Activated CD8-positive, alpha-beta memory T cell treated with anti-CD3 and anti-CD28 coated beads, Interleukin-2, amount 10 ng/mL, durations not matched to agents 7 days and 5 days (primary cell): ENCODE measurements at regions not wholly inside any gene's neighbourhood (a gene's known extent, or its start where the extent isn't known, plus 50 kb on each side); places are given as distances from the start of the nearest gene placed in this dataset.

Experiments
- ATAC-seq: fragments of 150-1000 bp; cut with Tn5 transposase; one replicate; pipeline ENCODE4 v1.10.0; 2021; ENCODE audit warnings: moderate library complexity
- CTCF ChIA-PET: fragments of 350-600 bp; sonication (Branson Sonifier 250); formaldehyde crosslinking; loops from one replicate; lab custom pipeline; 2021; ENCODE audit warnings: antibody characterized with exemption; lab: Charles Lee
- DNase-seq: peaks from one replicate; pipeline ENCODE4 v3.0.0-alpha.2; 2020
- H3K27ac Mint-ChIP-seq: one replicate; pipeline ENCODE4 v1.8.0; 2021; ENCODE audit warnings: mild to moderate bottlenecking, mixed read lengths
- H3K27me3 Mint-ChIP-seq: one replicate; pipeline ENCODE4 v1.8.0; 2021; ENCODE audit warnings: mixed read lengths
- H3K36me3 Mint-ChIP-seq: one replicate; pipeline ENCODE4 v1.8.0; 2021; ENCODE audit warnings: mild to moderate bottlenecking, mixed read lengths
- H3K4me1 Mint-ChIP-seq: one replicate; pipeline ENCODE4 v1.8.0; 2021; ENCODE audit warnings: mixed read lengths
- H3K4me3 Mint-ChIP-seq: one replicate; pipeline ENCODE4 v1.8.0; 2021; ENCODE audit warnings: mild to moderate bottlenecking, moderate library complexity, mixed read lengths
- H3K9me3 Mint-ChIP-seq: one replicate; pipeline ENCODE4 v1.8.0; 2022; ENCODE audit warnings: low read depth, mixed read lengths

DNA sequence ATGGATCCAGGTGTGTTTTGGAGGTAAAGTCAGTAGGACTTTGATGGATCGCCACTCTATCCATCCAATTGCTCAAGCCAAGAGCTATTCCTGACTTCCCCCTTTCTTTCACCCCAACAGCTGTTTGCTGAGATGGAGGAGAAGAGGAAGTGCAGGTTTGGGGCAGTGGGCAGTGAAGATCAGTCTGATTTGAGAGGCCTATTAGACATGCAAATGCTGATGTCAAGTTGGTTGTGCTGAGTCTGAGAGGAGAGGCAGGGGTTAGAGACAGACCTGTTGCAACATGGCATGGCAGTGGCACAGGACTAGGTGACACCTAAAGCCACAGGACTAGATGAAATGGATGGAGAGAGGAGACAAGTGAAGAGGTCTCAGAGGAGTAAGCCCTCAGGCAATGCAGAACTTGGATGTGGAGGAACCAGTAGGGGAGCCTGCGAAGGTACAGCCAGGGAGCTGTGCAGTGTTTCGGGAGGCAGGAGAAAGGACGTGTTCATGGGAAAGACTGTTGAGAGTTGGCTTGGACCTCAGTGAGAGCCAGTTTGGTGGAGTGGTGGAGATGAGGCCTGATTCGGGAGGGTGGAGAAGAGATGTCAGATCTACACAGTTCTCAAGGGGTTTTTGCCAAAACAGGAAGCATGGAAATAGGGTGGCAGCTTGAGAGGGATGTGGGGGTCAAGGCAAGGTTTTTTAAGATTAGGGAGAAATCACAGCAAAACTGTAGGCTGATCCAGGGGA is 175.0 kb downstream of the MACROH2A1 start:
- H3K9me3 Mint-ChIP-seq, result no peaks in the 10 kb centered on the region
- DNase-seq (no peak), ATAC-seq (no peak)
- no peaks in the 10 kb centered on the region for H3K36me3 Mint-ChIP-seq
- CTCF ChIA-PET, result no interaction called here
- H3K27ac Mint-ChIP-seq, result no peak overlapping the region
- no peaks in the 10 kb centered on the region for H3K4me1 Mint-ChIP-seq
- H3K4me3 Mint-ChIP-seq, result no peak overlapping the region
- peaks cover 33% of the 10 kb centered on the region for H3K27me3 Mint-ChIP-seq

DNA sequence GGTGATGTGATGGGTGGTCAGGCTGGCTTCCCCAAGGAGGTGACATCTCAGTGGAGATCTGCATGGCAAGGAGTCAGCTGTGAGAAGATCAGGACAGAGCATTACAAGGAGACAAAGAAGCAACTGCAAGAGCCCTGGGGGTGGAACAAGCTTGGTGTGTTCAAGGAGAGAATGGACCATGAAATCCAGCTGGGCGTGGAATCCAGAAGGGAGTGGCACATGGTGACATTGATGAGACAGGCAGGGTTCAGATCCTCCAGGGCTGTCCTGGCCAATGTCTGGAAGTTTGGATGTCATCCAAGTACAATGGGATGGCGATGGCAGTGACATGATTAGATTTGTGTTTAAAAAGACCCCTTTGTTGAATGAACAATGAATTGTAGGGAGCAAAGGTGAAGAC is 175.6 kb downstream of the MACROH2A1 start:
- H3K9me3 Mint-ChIP-seq, result no peaks in the 10 kb centered on the region
- H3K4me3 Mint-ChIP-seq, result no peak overlapping the region
- H3K36me3 Mint-ChIP-seq, result no peaks in the 10 kb centered on the region
- H3K27me3 Mint-ChIP-seq, result peaks cover 33% of the 10 kb centered on the region
- H3K27ac Mint-ChIP-seq, result no peak overlapping the region
- DNase-seq (no peak), ATAC-seq (no peak)
- no peaks in the 10 kb centered on the region for H3K4me1 Mint-ChIP-seq
- CTCF ChIA-PET, result no interaction called here

- DNase-seq (no peak), ATAC-seq (no peak)
- Mint-ChIP-seq H3K9me3 (no peaks in the 10 kb centered on the region), H3K4me1 (no peaks in the 10 kb centered on the region), H3K27ac (no peak overlapping the region), H3K36me3 (no peaks in the 10 kb centered on the region), H3K4me3 (no peak overlapping the region), H3K27me3 (peaks cover 30% of the 10 kb centered on the region)
- CTCF ChIA-PET, result no interaction called here
Measured at GRCh38 chr5:135222771-135223170, 176.3 kb downstream of the MACROH2A1 start.

DNA sequence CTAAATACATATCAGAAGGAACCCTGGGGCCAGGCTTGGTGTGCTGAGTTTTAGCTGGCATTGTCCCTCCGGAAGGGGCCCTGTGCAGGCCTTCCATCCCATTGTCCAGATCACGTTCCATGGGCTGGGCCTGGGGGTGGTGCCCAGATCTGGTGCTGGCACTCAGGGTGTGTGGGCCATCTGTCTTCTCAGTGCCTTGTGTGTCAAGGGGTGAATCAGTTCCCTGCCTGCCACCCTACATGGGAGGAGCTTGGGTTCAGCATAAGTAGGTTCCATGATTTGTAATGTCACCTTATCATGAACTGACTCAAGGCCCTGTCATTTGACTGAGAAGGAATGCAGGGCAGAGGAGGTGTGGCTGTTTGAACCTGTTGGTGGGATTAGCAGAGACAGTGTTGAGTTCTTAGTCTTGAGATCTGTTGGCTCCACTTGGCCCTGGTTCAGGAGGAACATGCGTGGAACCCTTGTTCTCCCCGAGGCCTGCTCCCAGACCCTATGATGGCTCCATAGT is 176.8 kb downstream of the MACROH2A1 start:
- Mint-ChIP-seq H3K27me3 (peaks cover 24% of the 10 kb centered on the region), H3K9me3 (no peaks in the 10 kb centered on the region), H3K4me3 (no peak overlapping the region), H3K27ac (no peak overlapping the region), H3K4me1 (no peaks in the 10 kb centered on the region), H3K36me3 (no peaks in the 10 kb centered on the region)
- ATAC-seq (no peak), DNase-seq (peak; percentile 38)
- CTCF ChIA-PET, result no interaction called here

DNA sequence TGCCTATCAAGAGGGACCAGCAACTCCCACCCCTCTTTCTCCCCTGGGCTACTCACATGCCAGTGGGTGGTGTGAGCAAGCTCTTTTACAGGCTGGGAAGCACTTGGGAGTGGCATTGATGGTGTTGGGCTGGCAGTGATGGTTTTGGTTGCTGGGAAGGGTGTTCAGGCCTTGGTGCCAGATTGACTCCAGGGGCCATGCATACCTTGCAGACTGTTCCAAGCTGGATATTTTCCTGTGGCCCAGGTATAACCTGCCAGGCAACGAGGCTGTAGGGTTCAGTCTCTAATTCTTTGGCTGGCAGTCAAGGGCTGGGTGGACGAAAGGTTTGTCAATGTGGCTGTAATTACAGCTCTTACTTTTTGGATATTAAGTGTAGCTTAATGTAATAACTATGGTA is 177.3 kb downstream of the MACROH2A1 start:
- Mint-ChIP-seq H3K27ac (no peak overlapping the region), H3K4me3 (no peak overlapping the region), H3K4me1 (no peaks in the 10 kb centered on the region), H3K9me3 (no peaks in the 10 kb centered on the region), H3K36me3 (no peaks in the 10 kb centered on the region), H3K27me3 (peaks cover 23% of the 10 kb centered on the region)
- CTCF ChIA-PET, result interaction anchor here (0.6 kb wide), 1 partner anchor 591 kb away, joined by 4 read pairs; no protein-coding TSS in a partner anchor
- DNase-seq (peak; percentile 31), ATAC-seq (no peak)

- H3K9me3 Mint-ChIP-seq, result no peaks in the 10 kb centered on the region
- no peak overlapping the region for H3K4me3 Mint-ChIP-seq
- CTCF ChIA-PET, result interaction anchor here (0.6 kb wide), 1 partner anchor 590 kb away, joined by 4 read pairs; no protein-coding TSS in a partner anchor
- no peaks in the 10 kb centered on the region for H3K36me3 Mint-ChIP-seq
- ATAC-seq (no peak), DNase-seq (peak; percentile 19)
- H3K27ac Mint-ChIP-seq, result no peak overlapping the region
- H3K4me1 Mint-ChIP-seq, result no peaks in the 10 kb centered on the region
- peaks cover 21% of the 10 kb centered on the region for H3K27me3 Mint-ChIP-seq
Measured at GRCh38 chr5:135221187-135221473, 177.9 kb downstream of the MACROH2A1 start.

- H3K36me3 Mint-ChIP-seq, result no peaks in the 10 kb centered on the region
- no peak overlapping the region for H3K4me3 Mint-ChIP-seq
- CTCF ChIA-PET, result interaction anchor here (0.6 to 0.7 kb wide), 2 partner anchors 590 to 1338 kb away, joined by 3 to 4 read pairs; no protein-coding TSS in a partner anchor
- H3K27me3 Mint-ChIP-seq, result peaks cover 24% of the 10 kb centered on the region
- DNase-seq (peak; percentile 31), ATAC-seq (no peak)
- H3K4me1 Mint-ChIP-seq, result no peaks in the 10 kb centered on the region
- H3K9me3 Mint-ChIP-seq, result no peaks in the 10 kb centered on the region
- H3K27ac Mint-ChIP-seq, result no peak overlapping the region
Measured at GRCh38 chr5:135220394-135221186, 178.4 kb downstream of the MACROH2A1 start.

DNA sequence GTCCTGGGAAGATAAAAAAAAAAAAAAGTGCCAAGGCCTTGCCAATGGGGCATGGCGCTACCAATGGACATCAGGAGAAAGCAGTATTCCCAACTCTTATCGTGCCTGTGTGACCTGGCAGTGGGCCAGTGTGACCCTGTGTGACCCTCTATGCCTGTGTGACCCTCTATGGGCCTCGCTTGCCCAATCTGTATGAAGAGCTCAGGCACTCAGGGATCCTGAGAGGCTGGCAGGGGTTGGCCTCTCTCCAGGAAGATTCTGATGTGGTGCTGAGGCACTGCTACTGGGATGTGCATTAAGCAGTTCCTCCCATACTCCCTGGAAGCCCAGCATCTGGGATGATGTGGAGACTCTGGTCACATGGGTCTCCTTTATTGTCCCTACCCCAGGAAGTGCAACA is 179.2 kb downstream of the MACROH2A1 start:
- Mint-ChIP-seq H3K27me3 (peaks cover 21% of the 10 kb centered on the region), H3K4me3 (no peak overlapping the region), H3K4me1 (no peaks in the 10 kb centered on the region), H3K9me3 (no peaks in the 10 kb centered on the region), H3K27ac (no peak overlapping the region), H3K36me3 (no peaks in the 10 kb centered on the region)
- ATAC-seq (no peak), DNase-seq (peak; percentile 27)
- CTCF ChIA-PET, result interaction anchor here (0.7 to 1.7 kb wide), 2 partner anchors 29 to 1337 kb away, joined by 3 to 5 read pairs; no protein-coding TSS in a partner anchor

GRCh38 chr5:135218790-135219568 is 180.1 kb downstream of the MACROH2A1 start:
- Mint-ChIP-seq H3K36me3 (no peaks in the 10 kb centered on the region), H3K4me3 (no peak overlapping the region), H3K27ac (no peak overlapping the region), H3K4me1 (no peaks in the 10 kb centered on the region), H3K9me3 (no peaks in the 10 kb centered on the region), H3K27me3 (peaks cover 19% of the 10 kb centered on the region)
- CTCF ChIA-PET, result interaction anchor here (1.7 kb wide), 1 partner anchor 28 kb away, joined by 5 read pairs; no protein-coding TSS in a partner anchor
- no peak for ATAC-seq
- DNase-seq, result peak; percentile 14

DNA sequence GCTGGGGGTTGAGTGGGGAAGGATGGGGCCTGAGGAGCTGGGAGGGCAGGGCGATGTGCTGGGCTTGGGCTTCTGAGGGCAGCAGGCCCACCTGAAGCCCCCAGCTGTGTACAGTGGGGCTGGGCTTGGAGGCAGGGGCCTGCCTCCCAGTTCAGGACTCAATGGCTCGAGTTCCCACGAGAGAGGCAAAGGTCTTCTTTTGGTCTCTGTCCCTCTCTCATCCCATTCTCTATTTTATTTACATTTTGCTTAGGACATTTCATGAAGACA is 180.6 kb downstream of the MACROH2A1 start:
- H3K27me3 Mint-ChIP-seq, result peaks cover 15% of the 10 kb centered on the region
- CTCF ChIA-PET, result interaction anchor here (1.7 kb wide), 1 partner anchor 27 kb away, joined by 5 read pairs; no protein-coding TSS in a partner anchor
- H3K9me3 Mint-ChIP-seq, result no peaks in the 10 kb centered on the region
- DNase-seq (no peak), ATAC-seq (no peak)
- H3K36me3 Mint-ChIP-seq, result no peaks in the 10 kb centered on the region
- no peak overlapping the region for H3K27ac Mint-ChIP-seq
- no peak overlapping the region for H3K4me3 Mint-ChIP-seq
- H3K4me1 Mint-ChIP-seq, result no peaks in the 10 kb centered on the region

GRCh38 chr5:135217669-135218485 is 181.2 kb downstream of the MACROH2A1 start:
- peak; percentile 31 for DNase-seq
- Mint-ChIP-seq H3K27ac (no peak overlapping the region), H3K9me3 (no peaks in the 10 kb centered on the region), H3K4me1 (no peaks in the 10 kb centered on the region), H3K36me3 (no peaks in the 10 kb centered on the region), H3K27me3 (peaks cover 11% of the 10 kb centered on the region), H3K4me3 (no peak overlapping the region)
- CTCF ChIA-PET, result interaction anchor here (1.7 kb wide), 1 partner anchor 27 kb away, joined by 5 read pairs; no protein-coding TSS in a partner anchor
- ATAC-seq, result no peak

- Mint-ChIP-seq H3K27me3 (peaks cover 11% of the 10 kb centered on the region), H3K4me3 (no peak overlapping the region), H3K36me3 (no peaks in the 10 kb centered on the region), H3K9me3 (no peaks in the 10 kb centered on the region), H3K27ac (no peak overlapping the region), H3K4me1 (no peaks in the 10 kb centered on the region)
- CTCF ChIA-PET, result no interaction called here
- DNase-seq (peak; percentile 16), ATAC-seq (no peak)
Measured at GRCh38 chr5:135216471-135217343, 182.3 kb downstream of the MACROH2A1 start.
